Fibroblast of skin of left quadriceps (primary cell): ENCODE measurements at regions not wholly inside any gene's neighbourhood (a gene's known extent, or its start where the extent isn't known, plus 50 kb on each side); places are given as distances from the start of the nearest gene placed in this dataset.
"Not testable (repeated sequence)": the region's sequence is repeated elsewhere in the genome, so short reads cannot be mapped to it uniquely, and the experiment has no call there.

Experiments used
- DNase-seq, 2 experiments: peaks; one replicate each; pipeline ENCODE4 v3.0.0-alpha.2; 2013; ENCODE audit warnings: low read depth in 2 of 2

GRCh38 chr22:34829485-34829884, 236.5 kb upstream of the ISX start:
- no peak for DNase-seq

GRCh38 chr22:34834059-34834458, 231.9 kb upstream of the ISX start:
- DNase-seq = no peak

- not testable (repeated sequence) for DNase-seq
These were observed 231.4 kb upstream of the ISX start for GRCh38 chr22:34834541-34834940.

DNA sequence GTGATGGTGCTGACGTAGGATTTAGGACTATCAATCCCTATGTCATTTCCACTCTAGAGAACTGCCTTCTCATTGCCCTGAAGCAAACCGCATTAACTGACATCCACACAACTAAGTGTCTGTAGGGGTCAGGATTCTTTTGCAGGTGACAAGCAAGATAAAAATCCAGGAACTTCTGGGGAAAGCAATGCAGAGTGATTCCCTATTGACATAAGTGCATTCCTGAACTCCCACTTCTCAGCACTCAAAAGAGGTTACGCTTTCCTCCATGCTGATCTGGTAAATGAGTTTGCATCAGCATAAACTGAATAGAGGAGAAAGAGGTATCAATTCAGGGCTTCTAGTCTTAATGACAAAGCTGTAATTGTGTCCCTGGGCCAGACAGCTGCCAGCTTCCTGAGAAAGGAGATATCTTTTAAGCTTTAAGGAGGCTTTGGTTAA, 224.6 kb upstream of the ISX start:
- DNase-seq = no peak

- DNase-seq = no peak
These were observed 224.0 kb upstream of the ISX start for GRCh38 chr22:34841911-34842310.

GRCh38 chr22:34842630-34843029, 223.3 kb upstream of the ISX start:
- DNase-seq = no peak

DNA sequence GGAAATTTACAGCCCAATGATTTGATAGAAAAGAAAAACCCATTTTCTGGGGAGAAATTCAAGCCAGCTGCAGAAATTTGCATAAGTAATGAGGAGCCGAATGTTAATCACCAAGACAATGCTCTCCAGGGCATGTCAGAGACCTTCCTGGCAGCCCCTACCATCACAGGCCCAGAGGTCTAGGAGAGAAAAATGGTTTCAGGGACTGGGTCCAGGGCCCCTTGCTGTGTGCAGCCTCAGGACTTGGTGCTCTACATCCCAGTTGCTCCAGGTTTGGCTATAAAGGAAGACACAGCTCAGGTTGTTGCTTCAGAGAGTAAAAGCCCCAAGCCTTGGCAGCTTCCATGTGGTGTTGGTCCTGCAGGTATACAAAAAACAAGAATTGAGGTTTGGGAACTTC, 222.2 kb upstream of the ISX start:
- DNase-seq = not testable (repeated sequence)

GRCh38 chr22:34845391-34845790, 220.6 kb upstream of the ISX start:
- DNase-seq = no peak

DNA sequence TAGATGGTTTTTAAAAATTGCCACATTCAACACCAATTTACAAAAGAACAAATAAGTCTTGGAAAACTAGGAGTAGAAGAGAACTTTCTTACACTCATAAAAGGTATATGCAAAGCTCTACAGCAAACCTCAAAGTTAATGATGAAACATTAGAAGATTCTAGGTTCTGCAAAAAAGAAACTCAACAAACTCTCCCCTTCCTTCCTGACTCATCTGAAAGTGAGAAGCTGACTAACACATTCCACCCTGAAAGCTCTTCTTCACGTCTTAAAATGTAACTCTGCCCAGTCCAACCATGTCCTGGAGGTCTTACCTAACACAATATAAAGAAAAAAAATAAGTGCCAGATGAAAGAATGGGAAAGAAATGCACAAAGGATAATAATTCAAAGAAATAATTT, 218.9 kb upstream of the ISX start:
- no peak for DNase-seq

DNA sequence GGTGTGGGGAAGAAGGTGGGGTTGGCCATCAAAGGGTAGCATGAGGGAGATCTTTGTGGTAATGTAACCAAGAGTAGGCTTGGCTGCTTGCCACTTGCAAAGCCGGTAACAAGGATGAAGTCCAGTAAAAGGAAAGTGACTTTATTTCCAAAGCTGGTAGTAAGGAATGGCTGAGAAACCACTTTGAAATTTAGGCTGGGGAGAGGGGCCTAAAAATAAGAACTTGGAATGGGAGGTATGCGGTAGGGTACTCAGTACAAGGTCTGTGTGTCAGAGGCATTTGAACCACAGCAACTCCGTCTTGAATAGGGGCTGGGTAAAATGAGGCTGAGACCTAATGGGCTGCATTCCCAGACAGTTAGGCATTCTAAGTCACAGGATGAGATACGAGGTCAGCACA, 216.0 kb upstream of the ISX start:
- DNase-seq = no peak

DNA sequence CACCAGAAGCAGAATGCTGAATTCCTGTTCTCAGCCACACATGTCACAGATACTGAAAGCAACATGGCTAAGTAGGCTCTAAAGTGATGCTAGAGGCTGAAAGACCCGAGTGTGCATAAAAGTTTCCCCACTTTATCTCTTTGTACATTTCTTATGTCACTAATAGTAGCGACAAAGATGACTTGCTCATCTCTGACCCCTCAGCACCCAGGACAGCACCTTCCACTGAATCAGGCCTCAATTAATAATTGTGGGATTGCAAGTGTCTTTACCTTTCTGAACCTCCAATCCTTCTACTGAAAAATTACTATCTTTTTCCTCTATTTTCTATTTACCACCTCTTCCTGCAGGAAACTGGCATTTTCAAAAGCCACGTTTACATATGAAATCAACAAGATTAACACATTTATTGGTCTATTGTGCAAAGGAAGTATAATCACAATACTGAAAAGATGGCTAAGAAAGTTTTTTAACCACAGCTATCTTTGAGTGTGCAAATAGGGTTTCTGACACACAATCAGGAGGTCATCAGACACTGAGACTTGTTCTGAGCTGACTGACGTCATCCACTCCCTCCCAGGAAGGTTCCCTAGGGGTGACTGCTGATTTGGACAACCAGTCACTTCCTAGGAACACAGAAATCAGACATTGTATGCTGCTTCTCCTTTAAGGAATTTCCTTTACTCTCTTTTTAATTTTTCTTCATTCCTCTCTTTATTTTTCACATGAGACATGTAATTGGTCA, 213.9 kb upstream of the ISX start:
- DNase-seq = no peak

- no peak for DNase-seq
These were observed 210.5 kb upstream of the ISX start for GRCh38 chr22:34855471-34855870.

DNA sequence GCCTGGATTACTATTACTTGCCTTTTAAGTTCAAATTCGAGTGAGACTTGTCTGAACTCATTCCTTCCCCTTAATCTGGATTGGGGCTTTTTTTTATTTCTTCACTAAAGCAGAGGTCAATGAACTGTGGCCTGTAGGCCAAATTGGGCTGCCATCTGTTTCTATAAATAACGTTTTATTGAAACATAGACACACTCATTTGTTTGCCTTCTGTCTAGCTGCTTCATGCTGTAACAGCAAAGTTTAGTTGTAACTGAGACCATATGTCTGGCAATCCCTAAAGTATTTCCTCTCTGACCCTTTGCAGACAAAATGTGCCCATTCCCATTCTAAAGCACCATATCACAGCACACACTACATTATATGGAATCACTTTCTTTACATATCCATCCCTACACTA, 207.9 kb upstream of the ISX start:
- DNase-seq = no peak

GRCh38 chr22:34861787-34862186, 204.2 kb upstream of the ISX start:
- no peak for DNase-seq

- no peak for DNase-seq
These were observed 199.9 kb upstream of the ISX start for GRCh38 chr22:34866081-34866480.

GRCh38 chr22:34866495-34867131, 199.3 kb upstream of the ISX start:
- peak; percentile 34 to 41 for DNase-seq

GRCh38 chr22:34877506-34877905, 188.5 kb upstream of the ISX start:
- peak; percentile 27 to 30 for DNase-seq

DNA sequence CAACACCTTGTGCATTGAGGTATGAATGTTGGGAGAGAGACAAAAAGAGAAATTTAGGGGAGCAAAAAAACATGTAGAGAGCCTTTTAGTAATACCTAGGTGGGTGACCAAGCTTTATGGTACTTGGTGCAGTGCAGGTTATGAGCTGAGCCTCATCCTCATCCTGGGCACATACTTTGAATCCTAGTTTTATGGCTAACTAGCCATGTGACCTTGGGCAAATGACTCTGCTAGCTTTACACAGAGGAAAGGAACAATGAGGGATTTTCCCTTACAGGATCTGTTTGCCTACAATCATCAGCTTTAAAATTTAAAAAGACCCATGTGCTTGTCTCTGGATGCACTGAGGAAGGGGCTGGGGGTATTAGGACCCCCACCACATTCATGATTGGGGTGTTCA, 187.8 kb upstream of the ISX start:
- DNase-seq = no peak

DNA sequence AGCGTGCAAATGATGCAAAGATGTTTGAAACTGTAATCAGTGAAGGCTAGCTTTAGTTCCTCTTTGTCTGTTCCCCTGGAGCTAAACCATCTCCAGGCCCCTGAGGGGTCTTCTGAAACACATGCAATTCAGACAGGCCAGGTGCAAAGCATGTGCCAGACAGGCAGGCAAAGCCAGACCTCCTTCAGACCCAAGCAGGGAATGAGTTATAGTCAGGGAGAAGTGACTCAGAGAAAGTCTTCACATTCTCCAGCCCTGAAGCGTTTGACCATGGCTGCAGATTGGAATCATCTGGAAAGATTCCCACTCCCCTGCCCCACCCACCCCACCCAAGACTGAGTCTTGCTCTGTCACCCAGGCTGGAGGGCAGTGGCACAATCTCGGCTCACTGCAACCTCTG, 187.0 kb upstream of the ISX start:
- DNase-seq = peak; percentile 41 to 42

- no peak for DNase-seq
These were observed 185.3 kb upstream of the ISX start for GRCh38 chr22:34880662-34881061.

GRCh38 chr22:34881453-34881852, 184.5 kb upstream of the ISX start:
- DNase-seq = no peak

DNA sequence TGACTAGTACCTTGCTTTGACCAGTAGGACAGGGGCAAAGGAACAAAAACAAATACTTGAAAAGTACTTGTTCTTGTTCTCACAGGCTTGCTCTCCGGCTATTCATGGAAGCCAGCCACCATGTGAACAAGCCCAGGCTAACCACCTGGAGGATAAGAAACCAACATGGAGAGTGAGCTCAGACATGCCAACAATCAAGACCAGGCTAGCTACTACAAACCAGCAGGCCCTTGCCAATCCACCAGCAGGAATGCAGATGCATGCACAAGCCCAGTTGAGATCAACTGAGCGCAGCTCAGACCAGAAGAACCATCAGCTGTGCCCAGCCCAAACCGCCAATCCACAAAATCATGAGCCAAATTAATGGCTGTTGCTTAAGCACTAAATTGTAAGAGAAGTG, 180.1 kb upstream of the ISX start:
- DNase-seq = no peak

GRCh38 chr22:34886391-34886790, 179.6 kb upstream of the ISX start:
- no peak for DNase-seq

GRCh38 chr22:34886812-34887211, 179.1 kb upstream of the ISX start:
- no peak for DNase-seq
